SU-DHL-6 (cell line): ENCODE measurements at regions not wholly inside any gene's neighbourhood (a gene's known extent, or its start where the extent isn't known, plus 50 kb on each side); places are given as distances from the start of the nearest gene placed in this dataset.

ENCODE experiments used
- H2AFZ ChIP-seq: fragments of 200-600 bp; sonication (generic); 2 replicates; pipeline ENCODE4 v1.6.1; 2014; ENCODE audit warnings: low read depth, mild to moderate bottlenecking, moderate library complexity, mixed read lengths, antibody characterized with exemption, low read length; ENCODE audit not compliant: severe bottlenecking
- H3F3A ChIP-seq: fragments of 200-600 bp; shearing (Covaris generic); 2 replicates; pipeline ENCODE4 v1.6.0; 2016; ENCODE audit warnings: antibody characterized with exemption, mild to moderate bottlenecking; ENCODE audit not compliant: insufficient read depth
- H3K27ac ChIP-seq: fragments of 200-600 bp; sonication (generic); 2 replicates; pipeline ENCODE4 v1.5.1; 2016; ENCODE audit warnings: low read depth, mild to moderate bottlenecking, low read length, moderate library complexity, mixed read lengths
- H3K27me3 ChIP-seq: fragments of 200-600 bp; sonication (generic), shearing (Covaris generic); 2 replicates; pipeline ENCODE4 v1.6.0; 2014; ENCODE audit warnings: mild to moderate bottlenecking, low read length
- H3K36me3 ChIP-seq: fragments of 200-600 bp; sonication (generic); 2 replicates; pipeline ENCODE4 v1.6.1; 2014; ENCODE audit warnings: mild to moderate bottlenecking, low read length, mixed read lengths
- H3K4me2 ChIP-seq: fragments of 300-600, 200-600 bp; shearing (Covaris generic), sonication (generic); 2 replicates; pipeline ENCODE4 v1.6.0; 2014; ENCODE audit warnings: low read length, low read depth, mild to moderate bottlenecking; ENCODE audit not compliant: poor library complexity, severe bottlenecking
- H3K4me3 ChIP-seq: fragments of 200-600 bp; sonication (generic); 2 replicates; pipeline ENCODE4 v1.5.1; 2014; ENCODE audit warnings: antibody characterized with exemption, low read length, mild to moderate bottlenecking, mixed read lengths; ENCODE audit not compliant: insufficient read depth, poor library complexity, severe bottlenecking
- H3K79me2 ChIP-seq: fragments of 200-600 bp; sonication (generic); 2 replicates; pipeline ENCODE4 v1.6.1; 2014; ENCODE audit warnings: mild to moderate bottlenecking, low read length, moderate library complexity; ENCODE audit not compliant: insufficient read depth
- H3K9ac ChIP-seq: fragments of 200-600 bp; sonication (generic); 2 replicates; pipeline ENCODE4 v1.7.0; 2014; ENCODE audit warnings: mild to moderate bottlenecking, low read length
- H3K9me2 ChIP-seq: fragments of 200-600 bp; sonication (generic); replicated peaks from 2 replicates; pipeline ENCODE4 v1.6.1; 2014; ENCODE audit warnings: low read length; ENCODE audit not compliant: insufficient read depth
- H3K9me3 ChIP-seq: fragments of 200-600 bp; sonication (generic); 2 replicates; pipeline ENCODE4 v1.6.1; 2014; ENCODE audit warnings: low read length, mixed read lengths; ENCODE audit not compliant: insufficient read depth
- H4K20me1 ChIP-seq: fragments of 200-600 bp; sonication (generic); 2 replicates; pipeline ENCODE4 v1.6.1; 2014; ENCODE audit warnings: low read depth, mild to moderate bottlenecking, antibody characterized with exemption, low read length, moderate library complexity, mixed read lengths
- EZH2phosphoT487 ChIP-seq: fragments of 200-600 bp; sonication (generic), shearing (Covaris generic); conservative IDR thresholded peaks from 2 replicates; pipeline ENCODE4 v1.6.1; 2018; ENCODE audit warnings: mild to moderate bottlenecking, antibody characterized with exemption, low read length, moderate library complexity, mixed read lengths
- TF ChIP-seq, protein P1 (sequence below): fragments of 200-600 bp; sonication (generic); IDR thresholded peaks from one replicate; pipeline ENCODE4 v1.5.1; 2017; ENCODE audit warnings: antibody characterized with exemption, mild to moderate bottlenecking, low read length, moderate library complexity; ENCODE audit not compliant: insufficient read depth, poor library complexity, severe bottlenecking

GRCh38 chr4:178696515-178696914, 1254.3 kb upstream of the AGA start:
- no peaks in the 10 kb centered on the region for H4K20me1 ChIP-seq
- TF ChIP-seq, protein P1, sequence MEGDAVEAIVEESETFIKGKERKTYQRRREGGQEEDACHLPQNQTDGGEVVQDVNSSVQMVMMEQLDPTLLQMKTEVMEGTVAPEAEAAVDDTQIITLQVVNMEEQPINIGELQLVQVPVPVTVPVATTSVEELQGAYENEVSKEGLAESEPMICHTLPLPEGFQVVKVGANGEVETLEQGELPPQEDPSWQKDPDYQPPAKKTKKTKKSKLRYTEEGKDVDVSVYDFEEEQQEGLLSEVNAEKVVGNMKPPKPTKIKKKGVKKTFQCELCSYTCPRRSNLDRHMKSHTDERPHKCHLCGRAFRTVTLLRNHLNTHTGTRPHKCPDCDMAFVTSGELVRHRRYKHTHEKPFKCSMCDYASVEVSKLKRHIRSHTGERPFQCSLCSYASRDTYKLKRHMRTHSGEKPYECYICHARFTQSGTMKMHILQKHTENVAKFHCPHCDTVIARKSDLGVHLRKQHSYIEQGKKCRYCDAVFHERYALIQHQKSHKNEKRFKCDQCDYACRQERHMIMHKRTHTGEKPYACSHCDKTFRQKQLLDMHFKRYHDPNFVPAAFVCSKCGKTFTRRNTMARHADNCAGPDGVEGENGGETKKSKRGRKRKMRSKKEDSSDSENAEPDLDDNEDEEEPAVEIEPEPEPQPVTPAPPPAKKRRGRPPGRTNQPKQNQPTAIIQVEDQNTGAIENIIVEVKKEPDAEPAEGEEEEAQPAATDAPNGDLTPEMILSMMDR: no peak
- TF ChIP-seq EZH2phosphoT487: no peak
- H3K9me3 ChIP-seq: no peaks in the 10 kb centered on the region
- no peak overlapping the region for H3K27ac ChIP-seq
- no peak overlapping the region for H2AFZ ChIP-seq
- no peaks in the 10 kb centered on the region for H3K79me2 ChIP-seq
- no peak overlapping the region for H3K4me3 ChIP-seq
- H3K9ac ChIP-seq: no peak overlapping the region
- no peak overlapping the region for H3K4me2 ChIP-seq
- no peaks in the 10 kb centered on the region for H3K9me2 ChIP-seq
- no peaks in the 10 kb centered on the region for H3K36me3 ChIP-seq
- H3K27me3 ChIP-seq: no peaks in the 10 kb centered on the region
- no peaks in the 10 kb centered on the region for H3F3A ChIP-seq

- Histone ChIP-seq H3K27ac (no peak overlapping the region), H3K36me3 (no peaks in the 10 kb centered on the region), H3K4me2 (no peak overlapping the region), H3K9ac (no peak overlapping the region), H4K20me1 (no peaks in the 10 kb centered on the region), H3F3A (no peaks in the 10 kb centered on the region), H2AFZ (no peak overlapping the region), H3K9me3 (no peaks in the 10 kb centered on the region), H3K79me2 (no peaks in the 10 kb centered on the region), H3K27me3 (no peaks in the 10 kb centered on the region), H3K9me2 (no peaks in the 10 kb centered on the region), H3K4me3 (no peak overlapping the region)
- TF ChIP-seq, protein P1: no peak
- TF ChIP-seq EZH2phosphoT487: no peak
Observed at GRCh38 chr4:178712486-178712885, 1270.2 kb upstream of the AGA start.

DNA sequence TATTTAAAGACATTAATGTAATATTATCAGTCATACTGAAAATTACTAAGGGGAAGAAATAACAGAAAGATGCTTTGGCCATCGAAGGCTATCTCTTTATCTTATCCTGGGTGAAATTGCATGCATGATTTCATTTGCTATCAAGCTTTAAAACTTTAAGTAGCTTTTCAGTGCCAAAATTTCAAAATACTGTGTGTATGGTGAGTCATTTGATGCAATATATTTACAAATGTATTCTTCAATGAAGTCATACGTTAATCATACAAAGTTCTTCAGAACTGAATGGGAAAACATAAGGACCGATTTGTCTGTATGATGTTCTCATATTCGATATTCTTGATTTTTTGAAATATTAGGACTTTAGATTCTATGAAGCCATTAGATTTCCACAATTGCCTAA, 1295.8 kb upstream of the AGA start:
- Histone ChIP-seq H3K4me3 (no peak overlapping the region), H3K27me3 (no peaks in the 10 kb centered on the region), H3K9me3 (no peaks in the 10 kb centered on the region), H3K4me2 (no peak overlapping the region), H3K9me2 (no peaks in the 10 kb centered on the region), H3K79me2 (no peaks in the 10 kb centered on the region), H3F3A (no peaks in the 10 kb centered on the region), H4K20me1 (no peaks in the 10 kb centered on the region), H2AFZ (no peak overlapping the region), H3K36me3 (no peaks in the 10 kb centered on the region), H3K27ac (no peak overlapping the region), H3K9ac (no peak overlapping the region)
- TF ChIP-seq, protein P1: no peak
- TF ChIP-seq EZH2phosphoT487: no peak

- TF ChIP-seq EZH2phosphoT487: no peak
- TF ChIP-seq, protein P1: no peak
- H3F3A ChIP-seq: no peaks in the 10 kb centered on the region
- no peaks in the 10 kb centered on the region for H4K20me1 ChIP-seq
- no peak overlapping the region for H3K4me3 ChIP-seq
- no peaks in the 10 kb centered on the region for H3K79me2 ChIP-seq
- no peaks in the 10 kb centered on the region for H3K9me3 ChIP-seq
- H3K36me3 ChIP-seq: no peaks in the 10 kb centered on the region
- no peaks in the 10 kb centered on the region for H3K9me2 ChIP-seq
- no peak overlapping the region for H3K4me2 ChIP-seq
- no peak overlapping the region for H3K9ac ChIP-seq
- no peak overlapping the region for H2AFZ ChIP-seq
- H3K27ac ChIP-seq: no peak overlapping the region
- H3K27me3 ChIP-seq: no peaks in the 10 kb centered on the region
Observed at GRCh38 chr4:178745203-178745602, 1303.0 kb upstream of the AGA start.
